Fibroblast of lung (primary cell): ENCODE measurements at regions not wholly inside any gene's neighbourhood (a gene's known extent, or its start where the extent isn't known, plus 50 kb on each side); places are given as distances from the start of the nearest gene placed in this dataset.

Experiments
- CTCF ChIP-seq, 2 donors: IDR thresholded peaks in 1 of 2; conservative IDR thresholded peaks in 1 of 2; 1 replicate in 1 of 2; 2 replicates in 1 of 2; pipeline ENCODE4 v1.5.1; 2011 to 2012; ENCODE audit warnings: low read length in 2 of 2, control low read depth in 1 of 2, inconsistent platforms in 1 of 2, low read depth in 1 of 2, mild to moderate bottlenecking in 1 of 2
- EZH2 ChIP-seq: IDR thresholded peaks from 2 replicates; pipeline ENCODE4 v1.5.1; 2012; ENCODE audit warnings: low read length, control low read depth, mild to moderate bottlenecking; ENCODE audit errors: missing control alignments

GRCh38 chr11:112477152-112477551 lies 216.5 kb upstream of the PLET1 start:
- TF ChIP-seq CTCF (conservative IDR thresholded peaks at IDR 0.05 in 1 of 2, IDR thresholded peaks at IDR 0.05 in 1 of 2; ENCODE audit: low read depth in 1 of 2, low read length in 2 of 2) = no peak
- no peak for TF ChIP-seq EZH2
